ENCODE measurements at regions not wholly inside any gene's neighbourhood (a gene's known extent, or its start where the extent isn't known, plus 50 kb on each side); places are given as distances from the start of the nearest gene placed in this dataset.

DNA sequence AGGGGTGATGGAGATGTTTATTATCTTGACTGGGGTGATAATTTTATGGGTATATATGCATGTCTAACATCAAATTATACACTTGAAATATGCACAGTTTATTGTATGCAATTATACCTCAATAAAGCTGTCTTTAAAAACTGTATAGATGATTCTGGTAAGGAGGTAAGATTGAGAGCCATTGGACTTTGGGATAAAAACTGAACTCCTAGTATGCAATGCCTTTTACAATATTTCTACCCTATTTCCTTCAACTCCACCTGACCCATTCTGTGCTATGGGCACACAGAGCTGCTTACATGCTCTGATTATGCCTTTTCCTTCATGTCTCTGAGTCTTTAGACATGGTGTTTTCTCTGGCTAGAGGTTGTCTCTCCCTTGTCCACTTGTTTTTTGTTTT is 63.9 kb upstream of the UGP2 start:
- Histone ChIP-seq H3K4me1 (peaks cover 0 to 6% (median 0%) of the 10 kb centered on the region in 10 experiments; a peak in 2 of 20 replicates), H3K9ac (no peak overlapping the region), H3K27me3 (no peaks in the 10 kb centered on the region), H3K36me3 (no peaks in the 10 kb centered on the region), H3K27ac (no peak overlapping the region), H3K4me2 (no peak overlapping the region), H3K9me3 (replicated peaks in 1 of 11) (no peaks in the 10 kb centered on the region), H4K20me1 (no peaks in the 10 kb centered on the region), H3K4me3 (no peak overlapping the region)
- TF ChIP-seq Cebpa-rat (IDR thresholded peaks at IDR 0.05) = no peak

DNA sequence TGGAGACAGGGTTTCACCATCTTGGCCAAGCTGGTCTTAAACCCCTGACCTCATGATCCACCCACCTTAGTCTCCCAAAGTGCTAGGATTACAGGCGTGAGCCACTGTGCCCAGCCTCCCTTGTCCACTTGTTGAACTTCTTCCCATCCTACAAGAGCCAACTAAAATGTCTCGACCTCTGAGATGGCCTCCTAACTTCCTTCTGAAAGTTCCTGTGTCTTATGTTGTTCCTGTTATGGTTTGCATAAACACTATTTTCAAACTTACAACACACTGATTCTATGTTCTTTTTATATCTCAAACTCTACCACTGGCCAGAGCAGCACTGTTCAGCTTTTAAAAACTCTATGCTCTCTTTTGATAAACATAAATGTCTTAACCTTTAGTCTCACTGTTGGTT is 63.3 kb upstream of the UGP2 start:
- no peaks in the 10 kb centered on the region for H4K20me1 ChIP-seq
- peak overlapping the region in 1 of 11 experiments; percentile 1; a peak in 1 of 22 replicates for H3K4me2 ChIP-seq
- no peaks in the 10 kb centered on the region for H3K36me3 ChIP-seq
- no peak overlapping the region for H3K9ac ChIP-seq
- no peak for TF ChIP-seq Cebpa-rat (IDR thresholded peaks at IDR 0.05)
- H3K27me3 ChIP-seq = no peaks in the 10 kb centered on the region
- H3K4me1 ChIP-seq = peaks cover 0 to 6% (median 0%) of the 10 kb centered on the region in 10 experiments; a peak in 2 of 20 replicates
- H3K9me3 ChIP-seq (replicated peaks in 1 of 11) = no peaks in the 10 kb centered on the region
- no peak overlapping the region for H3K27ac ChIP-seq
- no peak overlapping the region for H3K4me3 ChIP-seq

DNA sequence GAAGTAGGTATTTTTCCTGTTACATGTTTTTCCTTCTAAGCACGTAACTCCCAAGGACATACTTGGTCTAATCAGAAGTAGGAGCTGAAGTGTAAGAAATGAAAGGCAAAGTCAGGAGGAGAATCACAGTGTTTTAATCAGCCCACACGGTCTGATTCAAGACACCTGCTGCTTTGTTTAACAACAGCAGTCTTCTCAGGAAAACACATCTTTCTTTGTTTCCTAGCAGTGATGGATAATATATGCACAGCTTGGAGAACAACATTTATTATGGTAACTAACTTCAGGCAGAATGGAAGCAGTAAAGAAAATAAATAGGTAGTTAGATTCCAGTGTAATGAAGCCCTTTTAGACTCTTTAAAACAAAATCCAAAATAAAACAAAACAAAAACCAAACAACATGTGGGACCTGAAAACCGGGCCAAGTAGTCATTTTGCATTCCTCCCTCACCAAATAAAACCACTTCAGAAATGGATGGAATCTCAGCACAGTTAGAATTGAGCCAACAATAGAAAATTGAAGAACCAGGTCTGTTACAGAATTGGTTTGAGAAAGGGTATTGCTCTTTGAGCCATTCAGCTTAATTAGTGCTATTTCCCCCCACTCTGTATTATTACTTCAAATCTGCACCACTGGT is 61.1 kb upstream of the UGP2 start:
- Histone ChIP-seq H3K27me3 (no peaks in the 10 kb centered on the region), H3K9ac (no peak overlapping the region), H3K4me3 (no peak overlapping the region), H3K36me3 (no peaks in the 10 kb centered on the region), H3K4me1 (peaks cover 0 to 6% (median 0%) of the 10 kb centered on the region in 10 experiments; a peak in 2 of 20 replicates), H3K4me2 (no peak overlapping the region), H4K20me1 (no peaks in the 10 kb centered on the region), H3K9me3 (replicated peaks in 1 of 11) (no peaks in the 10 kb centered on the region), H3K27ac (no peak overlapping the region)
- no peak for TF ChIP-seq Cebpa-rat (IDR thresholded peaks at IDR 0.05)

DNA sequence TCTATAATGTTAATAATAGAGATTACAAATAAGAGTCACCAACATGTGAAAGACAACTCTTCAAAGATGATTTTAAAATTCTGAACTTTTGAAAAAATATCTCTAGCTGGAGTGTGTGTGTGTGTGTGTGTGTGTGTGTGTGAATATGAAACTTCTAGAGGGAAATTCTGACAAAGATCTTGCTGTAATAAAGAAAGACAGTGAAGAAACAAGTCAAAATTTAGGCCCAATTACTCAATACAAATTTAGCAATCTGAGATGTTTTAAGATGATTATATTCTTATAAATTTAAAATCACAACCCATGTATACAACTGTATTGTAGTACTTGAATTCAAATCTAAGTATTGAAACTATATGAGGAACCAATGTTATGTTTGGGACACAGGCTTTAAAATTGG is 57.2 kb upstream of the UGP2 start:
- H3K27me3 ChIP-seq = no peaks in the 10 kb centered on the region
- no peak overlapping the region for H3K4me2 ChIP-seq
- no peak overlapping the region for H3K9ac ChIP-seq
- H3K4me1 ChIP-seq = no peaks in the 10 kb centered on the region
- no peaks in the 10 kb centered on the region for H3K9me3 ChIP-seq (replicated peaks in 1 of 11)
- no peak overlapping the region for H3K4me3 ChIP-seq
- H3K36me3 ChIP-seq = no peaks in the 10 kb centered on the region
- H3K27ac ChIP-seq = no peak overlapping the region
- TF ChIP-seq Cebpa-rat (IDR thresholded peaks at IDR 0.05) = no peak
- no peaks in the 10 kb centered on the region for H4K20me1 ChIP-seq

DNA sequence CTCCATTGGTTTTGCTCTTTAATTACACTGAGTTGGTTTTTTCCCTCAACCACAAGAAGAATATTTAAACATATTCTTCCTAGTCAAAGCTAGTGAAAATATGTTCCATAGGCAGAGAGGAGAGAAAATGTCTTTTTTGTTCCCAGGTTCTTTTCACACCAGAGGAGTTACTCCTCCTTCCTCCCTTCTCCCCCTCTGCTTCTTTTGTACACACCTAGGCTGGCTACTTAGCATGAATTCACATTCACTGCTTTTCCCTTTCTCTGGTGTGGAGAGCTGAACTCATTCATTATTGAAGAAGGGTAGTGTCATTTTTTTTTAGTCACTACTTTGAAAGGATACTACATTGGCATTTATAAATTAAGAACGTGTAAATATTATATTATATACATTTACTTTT is 56.6 kb upstream of the UGP2 start:
- H3K27me3 ChIP-seq = no peaks in the 10 kb centered on the region
- no peaks in the 10 kb centered on the region for H3K9me3 ChIP-seq (replicated peaks in 1 of 11)
- no peaks in the 10 kb centered on the region for H3K36me3 ChIP-seq
- no peak overlapping the region for H3K4me2 ChIP-seq
- H3K4me3 ChIP-seq = no peak overlapping the region
- H3K27ac ChIP-seq = no peak overlapping the region
- no peaks in the 10 kb centered on the region for H3K4me1 ChIP-seq
- no peaks in the 10 kb centered on the region for H4K20me1 ChIP-seq
- no peak overlapping the region for H3K9ac ChIP-seq
- TF ChIP-seq Cebpa-rat (IDR thresholded peaks at IDR 0.05) = no peak

DNA sequence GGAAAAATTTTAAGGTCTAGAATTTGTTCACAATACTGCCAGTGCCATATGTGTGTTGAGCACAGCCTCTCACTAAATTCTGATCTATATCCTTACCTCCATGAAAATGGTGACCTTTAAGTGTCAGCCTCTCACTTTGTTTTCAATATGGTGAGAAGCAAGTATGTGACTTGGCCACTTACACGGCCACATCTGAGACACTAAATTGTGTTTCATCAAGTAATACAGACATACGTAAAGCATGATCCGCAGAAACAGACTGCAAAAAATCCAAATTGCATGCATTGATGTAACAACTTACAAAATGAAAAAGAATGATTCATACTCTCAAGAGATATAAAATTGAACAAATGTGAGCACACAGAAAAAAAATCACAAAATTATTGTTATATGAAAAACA is 55.2 kb upstream of the UGP2 start:
- no peaks in the 10 kb centered on the region for H4K20me1 ChIP-seq
- H3K27me3 ChIP-seq = no peaks in the 10 kb centered on the region
- no peak for TF ChIP-seq Cebpa-rat (IDR thresholded peaks at IDR 0.05)
- no peak overlapping the region for H3K4me3 ChIP-seq
- peaks cover 0 to 9% (median 0%) of the 10 kb centered on the region in 10 experiments; a peak in 1 of 20 replicates for H3K4me1 ChIP-seq
- no peak overlapping the region for H3K9ac ChIP-seq
- H3K9me3 ChIP-seq (replicated peaks in 1 of 11) = no peaks in the 10 kb centered on the region
- H3K4me2 ChIP-seq = no peak overlapping the region
- no peak overlapping the region for H3K27ac ChIP-seq
- H3K36me3 ChIP-seq = no peaks in the 10 kb centered on the region

DNA sequence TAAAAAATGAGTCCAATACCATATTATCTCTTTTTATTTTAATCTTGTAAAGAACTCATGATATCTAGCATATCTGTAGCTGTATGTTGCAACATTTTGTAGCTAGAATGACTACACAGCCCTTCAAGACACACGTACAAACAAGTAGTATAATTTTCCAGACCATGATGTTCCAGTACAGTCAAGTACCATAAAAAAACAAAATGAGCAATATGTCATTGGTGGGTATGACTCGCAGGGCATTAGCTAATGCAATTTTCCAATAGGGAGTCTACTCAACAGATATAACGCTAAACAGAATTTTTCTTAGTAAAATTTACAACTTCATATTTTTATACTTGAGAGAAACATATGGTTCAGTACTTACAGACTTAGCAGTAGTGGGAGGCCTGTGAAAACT is 53.6 kb upstream of the UGP2 start:
- H3K4me2 ChIP-seq = no peak overlapping the region
- peaks cover 0 to 7% (median 0%) of the 10 kb centered on the region in 11 experiments; a peak in 1 of 22 replicates for H3K9me3 ChIP-seq (replicated peaks in 1 of 11)
- no peaks in the 10 kb centered on the region for H4K20me1 ChIP-seq
- peaks cover 0 to 9% (median 0%) of the 10 kb centered on the region in 10 experiments; a peak in 1 of 20 replicates for H3K4me1 ChIP-seq
- no peak overlapping the region for H3K27ac ChIP-seq
- H3K27me3 ChIP-seq = no peaks in the 10 kb centered on the region
- no peak overlapping the region for H3K9ac ChIP-seq
- TF ChIP-seq Cebpa-rat (IDR thresholded peaks at IDR 0.05) = no peak
- H3K36me3 ChIP-seq = no peaks in the 10 kb centered on the region
- no peak overlapping the region for H3K4me3 ChIP-seq

DNA sequence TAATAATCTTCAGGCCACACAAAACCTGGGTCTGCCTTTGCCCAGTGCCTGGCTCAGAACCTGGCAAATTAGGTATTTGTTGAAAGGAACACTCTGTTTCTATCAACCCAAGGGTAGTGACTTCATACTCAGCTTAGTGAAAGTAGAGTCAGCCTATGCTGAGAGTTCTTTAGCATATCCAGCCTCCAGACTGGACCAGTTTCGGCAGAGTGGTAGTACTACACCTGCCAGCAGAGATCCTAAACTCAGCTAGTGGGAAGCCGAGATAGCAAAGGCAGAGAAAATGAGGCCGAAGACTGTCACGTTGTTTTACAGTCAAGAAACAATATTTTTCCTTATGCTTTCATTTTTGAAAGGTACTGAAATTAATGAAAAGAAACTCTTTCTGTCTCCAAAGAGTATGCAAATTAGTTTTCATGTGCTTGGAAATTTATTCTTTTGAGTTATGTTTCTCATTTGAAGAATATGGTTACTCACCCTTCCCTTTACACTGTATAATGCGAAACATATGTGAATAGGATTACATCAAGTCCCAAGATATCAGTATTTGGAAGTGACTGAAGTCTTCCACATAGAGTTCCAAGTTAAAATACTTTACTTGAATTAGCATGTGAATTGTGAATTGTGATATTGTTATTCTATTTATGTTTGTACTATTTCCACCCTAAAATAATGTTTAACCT is 52.2 kb upstream of the UGP2 start:
- H3K4me2 ChIP-seq = no peak overlapping the region
- H3K4me1 ChIP-seq = peaks cover 0 to 9% (median 0%) of the 10 kb centered on the region in 10 experiments; a peak in 1 of 20 replicates
- no peaks in the 10 kb centered on the region for H4K20me1 ChIP-seq
- H3K4me3 ChIP-seq = no peak overlapping the region
- no peak for TF ChIP-seq Cebpa-rat (IDR thresholded peaks at IDR 0.05)
- H3K27me3 ChIP-seq = no peaks in the 10 kb centered on the region
- H3K27ac ChIP-seq = no peak overlapping the region
- H3K9ac ChIP-seq = no peak overlapping the region
- peaks cover 0 to 7% (median 0%) of the 10 kb centered on the region in 11 experiments; a peak in 1 of 22 replicates for H3K9me3 ChIP-seq (replicated peaks in 1 of 11)
- H3K36me3 ChIP-seq = no peaks in the 10 kb centered on the region

DNA sequence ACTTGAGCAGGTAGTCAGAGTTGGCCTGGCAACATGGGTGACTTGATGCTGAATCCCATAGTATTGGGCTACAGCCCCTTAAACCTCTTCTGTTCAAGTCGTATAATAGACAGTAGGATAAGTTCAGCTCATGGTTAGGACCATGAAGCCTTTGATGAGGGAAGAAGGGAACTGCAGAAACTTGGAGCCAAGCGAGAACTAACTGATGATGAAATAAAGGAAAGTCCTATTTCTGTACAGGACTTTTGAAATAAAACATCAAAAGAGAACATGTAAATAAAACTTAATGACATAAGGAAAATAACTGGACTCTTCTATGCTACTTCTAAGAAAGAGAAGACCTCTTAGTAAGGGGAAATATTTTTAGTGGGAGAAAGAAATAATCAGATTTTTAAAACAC is 51.2 kb upstream of the UGP2 start:
- H3K4me2 ChIP-seq = no peak overlapping the region

More for the DNA sequence above, 51.2 kb upstream of the UGP2 start:
- Histone ChIP-seq H3K27me3 (no peaks in the 10 kb centered on the region), H3K4me1 (peaks cover 0 to 9% (median 0%) of the 10 kb centered on the region in 10 experiments; a peak in 1 of 20 replicates), H3K27ac (no peak overlapping the region), H3K4me3 (no peak overlapping the region), H3K9me3 (replicated peaks in 1 of 11) (peaks cover 0 to 7% (median 0%) of the 10 kb centered on the region in 11 experiments; a peak in 1 of 22 replicates), H4K20me1 (no peaks in the 10 kb centered on the region), H3K36me3 (no peaks in the 10 kb centered on the region), H3K9ac (no peak overlapping the region)
- TF ChIP-seq Cebpa-rat (IDR thresholded peaks at IDR 0.05) = no peak
